Germinal center (tissue), 1 donor: ENCODE measurements at regions not wholly inside any gene's neighbourhood (a gene's known extent, or its start where the extent isn't known, plus 50 kb on each side); places are given as distances from the start of the nearest gene placed in this dataset.

Experiments used
- DNase-seq: peaks from one replicate; pipeline ENCODE4 v3.0.0; 2012; ENCODE audit warnings: mixed read lengths, low spot score

DNA sequence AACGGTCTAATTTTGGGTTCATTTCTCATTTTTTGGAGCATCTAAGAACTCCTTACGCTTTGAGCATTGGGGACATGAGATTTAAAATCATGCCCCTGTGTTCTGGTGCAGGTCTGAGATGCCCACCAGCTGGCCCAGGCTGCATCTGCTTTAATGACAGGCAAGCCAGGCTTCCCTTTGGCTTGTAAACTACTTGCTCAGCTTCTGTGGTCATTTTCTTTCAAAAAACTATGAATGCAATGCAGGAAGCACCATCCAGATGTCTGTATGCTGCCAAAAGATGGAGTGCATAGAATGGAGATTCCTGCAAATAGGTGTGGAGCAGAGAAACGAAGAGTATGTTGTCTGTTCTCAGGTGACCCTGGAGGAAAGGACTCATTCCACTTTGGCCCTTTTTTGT is 399.9 kb upstream of the ADAMTSL1 start:
- DNase-seq: no peak

DNA sequence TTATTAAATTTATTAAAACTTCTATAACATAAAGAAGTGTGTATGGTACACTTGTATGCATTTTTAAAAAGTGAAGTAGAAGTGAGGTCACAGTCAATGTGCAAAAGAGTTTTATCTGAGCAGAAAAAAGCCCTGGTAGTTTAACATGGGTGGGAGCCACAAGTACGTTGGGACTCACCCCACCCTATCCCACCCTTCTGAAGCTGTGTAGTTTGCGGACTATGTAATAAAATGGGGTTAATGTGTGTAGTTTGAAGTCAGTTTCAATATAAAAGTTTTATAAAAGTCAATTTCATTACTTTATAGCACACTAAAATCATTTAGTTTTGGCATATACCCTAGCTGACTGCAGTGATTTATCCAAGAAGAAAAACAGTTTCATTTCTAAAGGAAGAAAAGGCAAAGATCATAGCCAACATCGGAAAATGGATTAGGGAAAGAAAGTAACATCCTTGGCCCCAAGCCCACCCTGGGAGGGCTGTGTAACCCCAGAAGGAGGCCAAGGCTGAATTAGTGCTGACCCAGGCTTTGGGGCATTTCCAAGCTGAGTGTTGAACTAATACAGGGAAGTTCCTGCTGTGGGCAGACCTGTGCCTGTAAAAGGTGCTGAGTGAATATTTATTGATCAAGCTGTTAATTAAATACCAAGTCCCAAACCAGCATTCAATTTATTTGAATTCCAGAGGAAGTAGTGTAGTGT is 398.6 kb upstream of the ADAMTSL1 start:
- no peak for DNase-seq

DNA sequence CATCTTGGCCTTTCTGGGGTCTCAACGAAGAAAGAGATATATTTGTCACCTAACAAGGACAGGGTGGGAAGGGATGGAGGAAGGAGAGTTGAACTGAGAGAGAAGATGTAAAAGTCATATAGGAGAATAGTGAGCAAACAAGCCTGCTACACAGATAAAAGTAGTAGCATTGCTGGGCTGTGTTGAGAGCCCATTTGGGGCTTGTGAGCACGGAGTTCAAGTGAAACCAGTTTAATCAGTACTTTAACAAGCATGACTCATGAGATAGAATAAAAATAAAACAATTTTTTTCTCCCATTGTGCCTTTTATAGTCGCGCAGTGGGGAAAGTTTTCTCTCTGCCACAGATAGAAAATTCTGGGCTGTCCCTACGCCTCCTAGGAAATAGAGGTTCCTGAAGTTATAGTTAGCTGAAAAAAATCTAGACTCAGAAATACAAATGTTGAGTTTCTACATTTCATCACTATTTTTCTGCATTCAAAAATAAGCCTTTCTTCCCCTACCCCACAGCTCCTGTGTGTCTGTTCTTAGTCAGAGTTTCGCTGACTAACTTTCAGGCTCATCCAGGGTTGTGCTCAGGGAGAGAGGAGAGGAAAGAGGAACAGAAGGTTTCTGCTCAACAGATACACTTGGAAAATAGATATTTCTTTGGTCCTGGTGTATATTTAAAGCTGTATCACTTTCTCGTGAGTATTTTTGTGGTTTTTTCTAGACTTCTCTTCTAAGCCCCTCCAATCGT is 395.8 kb upstream of the ADAMTSL1 start:
- no peak for DNase-seq

DNA sequence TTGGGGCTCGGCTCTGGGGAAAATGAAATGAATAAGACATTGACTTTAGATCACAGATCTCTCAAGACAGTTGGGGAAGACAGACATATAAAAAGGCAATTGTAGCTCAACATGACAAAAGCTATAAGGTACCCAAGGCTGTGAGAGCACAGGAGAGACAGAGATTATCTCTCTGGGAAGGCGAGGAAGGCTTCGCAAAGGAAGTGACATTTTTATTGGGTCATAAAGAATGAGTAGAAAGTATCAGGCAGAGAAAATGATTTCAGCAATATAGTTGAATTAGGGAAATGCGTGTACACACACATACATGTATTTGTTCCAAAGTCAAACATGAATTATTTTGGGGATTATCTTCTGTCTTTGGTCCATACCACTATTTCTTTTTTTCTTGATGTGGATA is 381.8 kb upstream of the ADAMTSL1 start:
- no peak for DNase-seq

DNA sequence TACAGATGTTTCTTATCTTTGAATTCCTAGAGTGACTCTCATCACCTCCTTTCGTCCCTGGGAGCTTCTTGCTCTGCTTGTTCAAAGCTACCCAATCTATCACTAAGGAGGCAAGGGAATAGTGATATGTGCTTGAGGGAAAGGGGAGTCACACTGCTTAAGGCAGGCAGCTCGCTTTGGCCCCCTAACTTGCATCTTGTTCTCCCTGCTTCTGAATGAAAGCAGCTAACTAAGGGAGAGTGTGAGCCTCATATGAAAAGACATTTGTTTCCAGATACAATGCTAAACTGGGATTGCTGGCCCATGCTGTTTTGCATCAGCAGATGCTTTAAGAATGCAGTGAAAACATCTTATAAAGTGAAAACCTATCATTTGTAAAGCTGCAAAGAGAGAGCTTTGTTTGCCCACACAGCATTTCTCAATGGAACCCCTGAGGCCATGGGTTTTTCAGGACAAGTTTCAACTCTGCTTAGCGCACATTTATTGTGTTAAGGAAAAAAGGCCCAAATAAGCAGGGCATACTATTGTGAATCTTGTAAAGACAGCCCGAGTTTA is 367.9 kb upstream of the ADAMTSL1 start:
- DNase-seq: no peak

DNA sequence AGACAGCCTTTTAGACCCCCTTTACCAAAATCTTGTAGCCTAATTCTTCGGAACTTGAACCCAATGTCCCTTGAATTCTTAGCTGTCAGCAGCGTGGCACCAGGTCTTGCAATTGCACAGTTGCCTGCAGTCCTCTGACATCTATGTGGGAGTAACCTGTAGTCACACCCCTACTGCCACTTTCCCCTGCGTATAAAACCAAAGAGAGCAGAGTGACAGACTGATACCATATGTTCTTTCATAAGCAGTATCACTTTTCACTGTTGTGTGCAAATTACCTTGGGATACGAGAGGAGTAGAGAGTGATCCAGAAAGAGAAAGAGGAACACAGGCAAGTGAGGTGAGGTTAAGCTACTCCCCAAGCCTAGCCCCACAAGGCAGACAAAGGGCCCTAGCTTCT is 364.3 kb upstream of the ADAMTSL1 start:
- DNase-seq: no peak

DNA sequence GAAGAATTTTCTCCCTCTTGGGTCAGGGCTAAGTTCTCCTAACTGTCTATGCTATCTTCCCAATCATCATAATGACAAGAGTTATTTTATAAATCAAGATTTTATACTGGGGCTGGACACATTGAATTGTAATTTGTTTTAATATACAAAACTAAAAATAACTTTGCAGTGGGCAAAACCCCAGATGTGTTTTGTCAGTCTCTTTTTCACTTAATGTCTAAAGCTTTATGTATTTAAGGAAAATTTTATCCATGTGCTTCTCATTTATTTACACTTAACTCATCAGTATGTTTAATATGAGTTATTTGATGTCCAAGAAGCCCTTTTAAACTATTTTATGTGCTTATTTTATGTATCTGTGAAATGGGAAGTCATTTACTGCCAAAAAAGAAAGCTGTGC is 362.8 kb upstream of the ADAMTSL1 start:
- DNase-seq: no peak

DNA sequence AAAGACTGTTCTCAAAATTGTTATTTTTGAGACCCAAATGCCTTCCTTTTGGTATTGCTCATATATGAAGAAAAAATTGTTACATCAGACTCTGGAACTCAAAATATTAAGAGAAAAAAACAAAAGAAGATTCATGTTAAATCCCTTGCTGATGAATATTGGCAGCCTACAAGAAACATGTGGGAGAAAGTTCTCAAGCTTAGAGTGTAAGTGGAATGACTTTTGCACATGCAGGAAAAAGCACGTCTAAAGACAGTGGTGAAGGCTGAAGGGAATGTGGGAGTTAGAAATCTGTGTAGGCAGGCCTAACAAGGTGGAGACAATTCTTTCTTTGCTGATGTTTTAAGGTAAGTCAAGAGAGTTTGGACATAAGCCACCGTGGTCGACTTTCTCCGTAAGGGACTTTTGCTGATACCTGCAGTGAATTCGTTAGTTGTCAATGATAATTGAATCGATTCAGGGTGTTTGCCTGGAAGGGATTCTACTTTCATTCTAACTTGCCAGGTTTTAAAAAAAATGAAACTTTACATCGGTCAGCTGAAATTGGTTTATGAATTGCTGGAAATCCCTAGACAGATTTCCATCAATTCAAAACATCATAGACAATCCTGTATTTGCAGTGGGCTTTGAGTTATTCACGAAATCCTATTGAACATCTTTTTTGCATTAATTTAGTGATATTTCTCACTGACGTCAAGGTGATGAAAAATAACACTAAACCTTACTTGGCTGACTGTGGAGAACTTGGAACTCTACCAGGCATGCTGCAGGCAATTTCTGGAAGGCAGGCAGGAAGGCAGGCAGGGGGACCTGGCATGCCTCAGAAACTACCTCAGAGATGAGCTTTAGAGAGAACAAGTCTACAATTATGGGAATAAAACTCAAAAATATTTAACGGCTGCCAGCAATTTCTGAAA is 359.1 kb upstream of the ADAMTSL1 start:
- no peak for DNase-seq

DNA sequence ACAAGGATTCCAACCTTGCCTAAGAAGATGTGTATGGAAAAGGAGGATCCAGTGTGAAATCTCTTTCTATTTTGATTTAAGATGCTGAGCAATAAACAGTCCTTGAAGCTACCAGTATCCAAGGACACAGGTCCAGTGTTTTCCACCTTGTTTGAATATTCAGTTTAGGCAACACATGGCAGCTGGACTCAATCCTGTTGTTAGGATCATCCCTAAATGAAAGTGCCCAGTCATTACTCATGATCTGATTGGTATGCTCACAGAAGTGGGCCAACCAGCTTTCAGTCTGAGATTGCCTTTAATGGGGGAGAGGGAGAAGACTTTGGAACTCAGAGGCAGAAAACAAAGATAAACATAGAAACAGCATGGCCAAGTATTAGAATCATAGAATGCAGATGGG is 355.7 kb upstream of the ADAMTSL1 start:
- DNase-seq: no peak

DNA sequence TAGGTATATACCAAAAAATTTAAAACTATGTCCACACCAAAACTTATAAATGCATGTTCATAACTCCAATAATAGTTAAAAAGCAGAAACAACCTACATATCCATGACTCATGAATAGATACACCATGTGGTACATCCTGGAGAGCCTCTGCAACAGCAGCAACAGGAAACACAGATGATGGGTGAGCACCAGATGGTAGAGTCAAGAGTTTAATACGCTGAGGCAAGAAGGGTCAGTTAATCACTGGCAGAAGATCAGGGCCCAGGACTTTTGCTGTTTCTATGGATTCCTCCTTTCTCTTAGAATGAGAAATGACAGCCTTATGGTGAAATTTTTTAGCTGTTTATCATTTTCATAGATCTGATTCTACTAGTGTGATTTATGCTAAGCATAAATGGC is 351.8 kb upstream of the ADAMTSL1 start:
- no peak for DNase-seq

DNA sequence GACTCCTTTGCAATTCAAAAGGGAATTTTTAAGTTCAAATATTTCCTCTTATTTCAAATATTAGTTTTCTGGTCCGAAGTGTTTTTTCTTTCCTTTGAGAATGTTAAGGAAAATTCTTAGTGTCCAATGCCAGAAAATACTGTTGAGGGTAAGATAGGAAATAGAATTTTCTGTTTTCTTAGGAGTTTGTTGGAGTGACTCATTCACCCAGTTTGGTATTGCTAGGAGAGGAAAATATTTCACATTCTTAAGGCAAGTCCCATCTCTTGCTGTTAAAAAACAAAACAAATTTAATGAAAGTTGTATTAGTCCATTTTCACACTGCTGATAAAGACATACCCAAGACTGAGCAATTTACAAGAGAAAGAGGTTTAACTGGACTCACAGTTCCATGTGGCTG is 349.2 kb upstream of the ADAMTSL1 start:
- DNase-seq: no peak

DNA sequence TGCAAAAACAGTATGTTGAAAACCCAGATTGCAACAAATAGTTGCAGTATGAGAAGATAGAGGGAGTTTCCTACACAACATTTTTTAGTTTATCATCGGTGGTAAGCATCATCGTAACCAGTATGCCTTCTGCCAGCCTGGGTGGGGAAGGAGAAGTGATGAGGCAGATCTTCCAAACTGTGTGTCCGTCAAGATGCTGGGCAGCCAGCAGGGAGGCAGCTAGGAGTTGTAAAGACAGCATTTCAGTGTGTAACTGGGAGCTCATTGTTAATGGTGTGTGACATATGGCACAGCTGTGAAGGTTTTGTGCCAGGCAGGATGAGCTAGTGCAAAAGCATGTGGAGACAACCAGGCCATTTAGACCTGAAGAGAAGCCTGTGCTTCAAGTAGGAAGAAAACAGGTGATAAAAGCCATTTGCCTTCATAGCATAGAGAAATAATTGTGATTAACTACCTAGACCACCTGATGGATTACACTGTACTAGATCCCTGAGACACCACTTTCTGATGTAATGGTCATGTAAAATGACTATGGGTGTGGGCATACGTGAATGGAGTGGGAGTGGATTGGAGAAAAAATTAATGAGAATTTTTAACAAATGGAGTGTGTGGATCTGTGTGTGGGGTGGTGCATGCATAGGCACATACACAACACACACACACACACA is 347.0 kb upstream of the ADAMTSL1 start:
- no peak for DNase-seq

DNA sequence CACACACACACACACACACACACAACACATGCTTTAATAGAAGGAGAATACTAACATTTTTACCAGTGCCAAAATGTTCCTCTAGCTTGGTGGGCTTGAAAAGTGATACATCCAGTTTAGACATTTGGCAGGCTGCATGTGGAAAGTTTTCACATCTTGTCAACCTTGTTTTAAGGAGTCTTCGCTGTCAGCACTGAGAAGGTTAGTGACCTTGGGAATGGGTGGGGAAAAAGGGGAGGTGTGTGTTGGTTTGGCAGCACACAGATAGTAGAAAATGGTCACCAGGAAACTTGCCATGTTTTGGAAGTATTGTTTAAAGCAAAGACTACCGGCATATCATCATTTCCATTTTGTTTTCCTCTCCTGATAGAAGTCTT is 346.5 kb upstream of the ADAMTSL1 start:
- no peak for DNase-seq

DNA sequence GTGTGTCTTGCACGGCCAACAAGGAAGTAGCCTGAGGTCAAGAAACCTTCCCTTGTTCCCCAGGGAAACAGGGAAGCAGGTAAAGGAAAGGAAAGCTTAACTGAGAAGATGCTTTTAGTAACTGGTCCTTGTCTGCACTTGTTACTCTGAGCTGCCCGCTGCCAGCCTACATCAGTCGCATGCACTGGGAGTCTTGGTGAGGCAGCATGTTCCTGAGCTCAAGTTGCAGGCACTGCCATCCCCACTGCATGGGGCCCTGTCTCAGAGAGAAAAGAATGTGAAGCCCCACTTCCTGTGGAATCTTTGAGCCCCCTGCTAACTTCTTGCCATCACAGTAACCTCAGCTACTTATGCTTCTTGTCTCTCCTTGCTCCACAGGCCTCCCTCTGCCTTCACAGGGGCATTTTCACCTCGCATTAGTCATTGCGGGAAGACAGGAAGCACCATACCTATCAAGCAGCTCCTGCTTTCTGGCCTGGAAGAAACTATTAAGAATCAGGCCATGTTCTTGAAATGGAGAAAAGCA is 344.1 kb upstream of the ADAMTSL1 start:
- DNase-seq: no peak

DNA sequence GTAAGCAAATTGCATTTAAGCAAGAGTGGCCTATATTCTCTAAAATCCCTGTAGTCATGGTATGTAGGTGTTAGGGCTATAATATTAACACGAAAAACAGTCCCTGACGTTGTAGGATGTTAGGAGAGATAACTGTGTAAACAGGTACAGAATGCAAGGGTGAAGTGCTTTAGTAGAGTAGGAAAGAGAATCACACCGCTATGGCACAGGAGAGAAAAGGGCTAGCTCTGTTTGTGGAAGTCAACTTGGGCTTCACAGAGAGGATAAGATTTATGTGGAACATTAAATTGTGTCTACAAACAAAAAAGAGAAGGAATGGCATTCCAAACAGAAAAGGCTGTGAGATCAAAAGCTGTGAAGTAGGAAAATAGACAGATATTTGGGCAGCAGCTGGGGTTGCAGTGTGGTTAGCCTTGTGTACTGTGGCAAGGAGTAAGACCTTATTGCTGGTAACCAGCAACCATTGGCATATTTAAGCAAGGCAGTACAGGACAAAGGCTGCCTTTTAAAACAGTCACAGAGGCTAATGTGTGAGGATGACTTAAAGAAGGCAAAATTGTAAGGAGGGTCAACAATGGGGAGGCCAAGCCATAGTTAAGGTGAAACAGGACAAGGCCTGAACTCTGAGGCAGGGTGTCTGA is 337.5 kb upstream of the ADAMTSL1 start:
- DNase-seq: no peak

DNA sequence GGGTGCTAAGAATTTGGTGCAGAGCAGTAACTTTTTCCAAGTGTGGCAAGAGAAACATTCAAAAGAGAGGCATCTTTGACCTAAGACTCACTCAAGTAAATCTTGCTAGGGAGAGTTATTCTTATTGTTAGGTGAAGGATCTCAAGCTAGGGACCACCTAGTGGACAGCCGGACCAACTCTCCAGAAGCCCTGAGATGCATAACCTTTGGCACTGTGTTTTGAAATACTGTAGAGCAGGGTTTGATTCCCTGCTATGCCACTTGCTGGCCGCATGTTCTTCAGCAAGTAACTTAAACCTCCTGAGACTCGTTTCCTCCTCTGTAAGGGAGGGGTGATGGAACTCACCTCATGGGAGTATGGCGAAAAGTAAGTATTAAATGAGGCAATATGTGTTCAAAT is 336.1 kb upstream of the ADAMTSL1 start:
- no peak for DNase-seq

DNA sequence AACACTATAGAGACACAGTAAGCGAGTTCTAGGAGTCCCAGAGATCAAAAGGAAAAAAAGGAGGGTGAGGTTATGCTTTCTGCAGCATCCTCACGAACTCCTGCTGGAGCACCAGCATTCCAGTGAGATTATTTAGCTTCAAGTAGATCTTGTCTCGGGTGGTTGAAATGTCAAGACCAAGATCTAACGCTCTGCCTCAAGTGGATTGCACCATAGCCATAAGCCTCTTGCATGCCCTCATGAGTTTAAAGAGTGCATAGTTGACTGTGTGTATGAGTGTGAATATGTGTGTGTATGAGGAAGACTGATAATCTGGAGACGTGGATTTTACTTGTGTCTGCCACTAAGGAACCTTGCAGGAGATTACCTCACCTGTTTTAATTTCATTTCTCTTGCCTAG is 335.3 kb upstream of the ADAMTSL1 start:
- DNase-seq: no peak

DNA sequence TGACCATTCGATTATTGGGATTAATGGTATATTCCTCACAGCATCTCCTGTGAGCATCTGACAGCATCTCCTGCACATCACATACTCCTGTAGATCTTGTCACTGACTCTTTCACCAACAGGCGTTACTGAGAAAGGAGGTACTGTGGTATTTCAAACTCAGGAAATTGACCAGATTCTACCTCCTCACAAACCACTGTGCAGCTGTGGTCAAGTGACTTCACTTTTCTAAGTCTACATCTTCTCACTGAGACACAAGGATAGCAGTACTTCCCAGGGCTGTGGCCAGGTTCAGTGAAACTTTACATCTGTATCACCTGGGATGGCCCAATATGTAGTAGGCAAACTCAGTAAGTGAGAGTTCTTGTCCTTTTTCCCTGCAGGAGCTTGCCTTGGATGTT is 332.3 kb upstream of the ADAMTSL1 start:
- no peak for DNase-seq

DNA sequence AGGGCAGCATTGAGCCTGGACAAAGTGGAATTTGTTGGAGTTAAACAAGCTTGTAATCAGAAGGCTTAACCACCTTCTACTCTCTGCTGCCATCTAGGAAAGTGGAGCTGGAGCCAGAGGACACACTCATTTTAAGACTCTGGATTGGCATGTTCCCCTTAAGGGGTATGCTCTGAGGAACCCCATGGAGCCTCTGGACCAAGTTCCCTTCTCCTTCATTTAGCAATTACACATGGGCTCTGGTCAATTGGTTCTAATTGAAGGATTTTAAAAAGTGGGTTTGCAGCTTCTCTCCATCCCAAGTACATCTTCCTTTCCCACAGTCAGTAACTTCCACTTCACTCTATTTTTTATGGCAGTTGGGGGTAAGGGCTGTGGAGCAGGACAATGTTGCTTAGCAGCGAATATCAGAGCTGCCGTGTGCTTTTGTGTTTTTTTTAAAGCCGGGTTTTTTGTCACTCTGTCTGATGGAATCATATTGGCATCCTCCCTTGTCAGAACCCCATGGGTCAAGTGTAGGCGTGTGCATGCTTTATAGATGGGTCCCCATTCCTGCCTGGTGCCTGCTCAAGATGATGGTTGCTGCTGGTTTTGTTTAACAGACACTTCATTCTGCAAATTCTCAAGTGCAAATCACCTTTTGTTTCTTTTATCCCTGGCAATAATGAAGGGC is 330.7 kb upstream of the ADAMTSL1 start:
- no peak for DNase-seq

DNA sequence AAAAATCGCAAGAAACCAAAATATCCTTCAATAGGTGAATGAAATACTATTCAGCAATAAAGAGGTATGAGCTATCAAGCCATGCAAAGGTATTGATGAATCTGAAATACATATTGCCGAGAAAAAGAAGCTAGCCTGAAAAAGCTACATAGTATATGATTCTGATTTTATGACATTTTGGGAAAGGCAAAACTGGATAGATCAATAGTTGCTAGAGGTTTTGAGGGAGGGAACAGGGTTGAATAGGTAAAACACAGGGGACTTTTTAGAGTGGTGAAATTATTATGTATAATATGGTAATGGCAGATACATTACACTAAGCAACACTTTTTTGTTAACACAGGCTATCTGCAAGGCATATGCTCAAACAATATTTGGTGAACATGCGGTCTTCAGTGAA is 327.6 kb upstream of the ADAMTSL1 start:
- no peak for DNase-seq
